H1 (cell line): ENCODE measurements at regions not wholly inside any gene's neighbourhood (a gene's known extent, or its start where the extent isn't known, plus 50 kb on each side); places are given as distances from the start of the nearest gene placed in this dataset.

Experiments used
- CTCF ChIA-PET: fragments of 300-600 bp; sonication (Branson Sonifier 250); formaldehyde crosslinking; loops from one replicate; lab custom pipeline; 2021; ENCODE audit not compliant: partially characterized antibody; lab: Charles Lee
- POLR2A ChIA-PET: fragments of 300-600 bp; sonication (Branson Sonifier 250); formaldehyde crosslinking; loops from one replicate; lab custom pipeline; 2021; ENCODE audit warnings: inconsistent platforms; ENCODE audit not compliant: partially characterized antibody; lab: Charles Lee
- DNase-seq, 2 experiments: peaks; one replicate each; pipeline versions ENCODE4 v3.0.0 to v3.0.0-alpha.2; 2010 to 2022; ENCODE audit warnings: low spot score in 2 of 2, low read depth in 1 of 2, mixed read lengths in 1 of 2
- FAIRE-seq: peaks from 2 replicates; lab custom pipeline; 2011; peaks lifted over from hg19 to GRCh38; lab: Jason Lieb, UNC
- H2AFZ ChIP-seq: 2 replicates; pipeline ENCODE4 v1.8.1; 2012; ENCODE audit warnings: low read length, inconsistent platforms
- H2AK5ac ChIP-seq: 2 replicates; pipeline ENCODE4 v1.6.1; 2013; ENCODE audit warnings: low read depth, low read length
- H2BK120ac ChIP-seq: replicated peaks from 2 replicates; pipeline ENCODE3; 2013; ENCODE audit warnings: low read depth, low read length, inconsistent platforms
- H2BK12ac ChIP-seq: 2 replicates; pipeline ENCODE4 v1.6.1; 2013; ENCODE audit warnings: low read depth, low read length
- H2BK15ac ChIP-seq: 2 replicates; pipeline ENCODE4 v1.6.1; 2013; ENCODE audit warnings: low read length
- H2BK20ac ChIP-seq: 2 replicates; pipeline ENCODE4 v1.6.1; 2013; ENCODE audit warnings: low read length
- H2BK5ac ChIP-seq: 2 replicates; pipeline ENCODE4 v1.6.1; 2013; ENCODE audit warnings: low read depth, low read length
- H3K14ac ChIP-seq: 2 replicates; pipeline ENCODE4 v1.6.1; 2013; ENCODE audit warnings: inconsistent platforms; ENCODE audit not compliant: insufficient read length
- H3K18ac ChIP-seq: 2 replicates; pipeline ENCODE4 v1.6.1; 2013; ENCODE audit warnings: low read length; ENCODE audit errors: extremely low read depth
- H3K23ac ChIP-seq: 2 replicates; pipeline ENCODE4 v1.6.1; 2013; ENCODE audit warnings: inconsistent platforms; ENCODE audit not compliant: insufficient read length
- H3K23me2 ChIP-seq: 2 replicates; pipeline ENCODE4 v1.6.1; 2013; ENCODE audit warnings: low read depth, low read length
- H3K27ac ChIP-seq: 2 replicates; pipeline ENCODE4 v1.6.1; 2011; ENCODE audit warnings: low read depth, low read length, inconsistent platforms
- H3K27me3 ChIP-seq, 4 experiments: replicated peaks in 1 of 4; 1 replicate in 1 of 4; 2 replicates in 3 of 4; pipeline versions ENCODE4 v1.6.1 to v1.8.1; 2011 to 2013; ENCODE audit warnings: low read length in 3 of 4, mild to moderate bottlenecking in 3 of 4, inconsistent platforms in 2 of 4, mixed read lengths in 2 of 4, moderate library complexity in 1 of 4; ENCODE audit not compliant: control insufficient read depth in 3 of 4, insufficient read depth in 3 of 4; ENCODE audit errors: extremely low read depth in 1 of 4
- H3K36me3 ChIP-seq, 4 experiments: 2 replicates each; pipeline versions ENCODE4 v1.6.1 to v1.8.1; 2011 to 2013; ENCODE audit warnings: mild to moderate bottlenecking in 4 of 4, low read length in 3 of 4, moderate library complexity in 2 of 4, control low read depth in 1 of 4, inconsistent platforms in 1 of 4; ENCODE audit not compliant: insufficient read depth in 4 of 4, control insufficient read depth in 2 of 4
- H3K4ac ChIP-seq: replicated peaks from 2 replicates; pipeline ENCODE3; 2013; ENCODE audit warnings: low read length, low read depth, mixed read lengths, inconsistent platforms; ENCODE audit not compliant: insufficient read length
- H3K4me1 ChIP-seq, 4 experiments: replicated peaks in 1 of 4; 1 replicate in 1 of 4; 2 replicates in 3 of 4; pipeline versions ENCODE4 v1.6.1 to v1.8.1; 2011 to 2013; ENCODE audit warnings: low read length in 3 of 4, inconsistent platforms in 2 of 4, mixed read lengths in 1 of 4; ENCODE audit not compliant: insufficient read depth in 4 of 4, control insufficient read depth in 3 of 4
- H3K4me2 ChIP-seq, 2 experiments: 2 replicates each; pipeline versions ENCODE4 v1.6.1 to v1.8.1; 2011 to 2013; ENCODE audit warnings: low read depth in 2 of 2, low read length in 2 of 2, control low read depth in 1 of 2, inconsistent platforms in 1 of 2, mild to moderate bottlenecking in 1 of 2; ENCODE audit not compliant: insufficient read depth in 1 of 2
- H3K4me3 ChIP-seq, 4 experiments: fragments of 200-600, 300-600 bp in 1 of 4; sonication (generic), shearing (Covaris generic), sonication (Bioruptor Twin) in 1 of 4; 2 replicates each; pipeline versions ENCODE4 v1.5.1 to v1.8.1; 2011 to 2016; ENCODE audit warnings: low read length in 4 of 4, low read depth in 3 of 4, control low read depth in 2 of 4, inconsistent platforms in 2 of 4, mild to moderate bottlenecking in 2 of 4, mixed read lengths in 1 of 4, moderate library complexity in 1 of 4; ENCODE audit not compliant: insufficient read depth in 2 of 4; ENCODE audit errors: extremely low read depth in 1 of 4
- H3K56ac ChIP-seq: replicated peaks from 2 replicates; pipeline ENCODE3; 2013; ENCODE audit warnings: low read depth, mild to moderate bottlenecking, mixed read lengths, low read length, inconsistent platforms; ENCODE audit not compliant: insufficient read length
- H3K79me1 ChIP-seq: 2 replicates; pipeline ENCODE4 v1.6.1; 2013; ENCODE audit warnings: low read depth, low read length, control low read depth
- H3K79me2 ChIP-seq, 2 experiments: 2 replicates each; pipeline versions ENCODE4 v1.6.1 to v1.8.1; 2012 to 2013; ENCODE audit warnings: low read length in 2 of 2, mild to moderate bottlenecking in 2 of 2, inconsistent platforms in 1 of 2; ENCODE audit not compliant: insufficient read depth in 2 of 2, control insufficient read depth in 1 of 2
- H3K9ac ChIP-seq, 4 experiments: replicated peaks in 1 of 4; 1 replicate in 1 of 4; 2 replicates in 3 of 4; pipeline versions ENCODE4 v1.6.1 to v1.8.1; 2011 to 2013; ENCODE audit warnings: low read depth in 3 of 4, low read length in 3 of 4, control low read depth in 2 of 4, mild to moderate bottlenecking in 2 of 4, moderate library complexity in 2 of 4, inconsistent platforms in 1 of 4; ENCODE audit errors: extremely low read depth in 1 of 4
- H3K9me3 ChIP-seq, 2 experiments: 2 replicates each; pipeline versions ENCODE4 v1.6.1 to v1.8.1; 2012 to 2013; ENCODE audit warnings: mild to moderate bottlenecking in 2 of 2, moderate library complexity in 2 of 2, control low read depth in 1 of 2, inconsistent platforms in 1 of 2, low read depth in 1 of 2, low read length in 1 of 2, mixed read lengths in 1 of 2; ENCODE audit not compliant: insufficient read depth in 2 of 2
- H4K20me1 ChIP-seq, 2 experiments: replicated peaks in 1 of 2; 2 replicates each; pipeline versions ENCODE3 to v1.8.1; 2011 to 2013; ENCODE audit warnings: inconsistent platforms in 2 of 2, low read length in 2 of 2, mild to moderate bottlenecking in 1 of 2; ENCODE audit not compliant: insufficient read depth in 2 of 2, control insufficient read depth in 1 of 2
- H4K5ac ChIP-seq: 2 replicates; pipeline ENCODE4 v1.6.1; 2013; ENCODE audit warnings: low read length, low read depth, mixed read lengths, inconsistent platforms; ENCODE audit not compliant: insufficient read length
- H4K8ac ChIP-seq: 2 replicates; pipeline ENCODE4 v1.8.0; 2013; ENCODE audit warnings: mild to moderate bottlenecking, moderate library complexity, low read length, inconsistent platforms; ENCODE audit not compliant: insufficient read depth; ENCODE audit errors: extremely low read depth
- H4K91ac ChIP-seq: replicated peaks from 2 replicates; pipeline ENCODE3; 2013; ENCODE audit warnings: low read length, mixed read lengths, inconsistent platforms; ENCODE audit not compliant: insufficient read length
- BCL11A ChIP-seq, 2 experiments: IDR thresholded peaks; one replicate each; pipeline ENCODE4 v1.6.1; 2011; ENCODE audit warnings: low read depth in 2 of 2, low read length in 2 of 2, mild to moderate bottlenecking in 2 of 2
- CHD1 ChIP-seq: IDR thresholded peaks from 2 replicates; pipeline ENCODE4 v1.6.1; 2012; ENCODE audit warnings: low read depth, low read length, improper control_type of control experiment
- CHD2 ChIP-seq: IDR thresholded peaks from 2 replicates; pipeline ENCODE4 v1.6.1; 2012; ENCODE audit warnings: low read length, improper control_type of control experiment
- EP300 ChIP-seq, 2 experiments: IDR thresholded peaks; 1 replicate in 1 of 2; 2 replicates in 1 of 2; pipeline ENCODE4 v1.6.1; 2011 to 2012; ENCODE audit warnings: low read depth in 2 of 2, low read length in 2 of 2, mild to moderate bottlenecking in 2 of 2, borderline replicate concordance in 1 of 2, inconsistent platforms in 1 of 2, moderate library complexity in 1 of 2
- HDAC2 ChIP-seq, 2 experiments: fragments of 300-600 bp in 1 of 2; sonication (generic) in 1 of 2; IDR thresholded peaks; 2 replicates each; pipeline ENCODE4 v1.6.1; 2011 to 2012; ENCODE audit warnings: low read depth in 2 of 2, low read length in 2 of 2, mild to moderate bottlenecking in 2 of 2, moderate library complexity in 2 of 2, borderline replicate concordance in 1 of 2, inconsistent platforms in 1 of 2
- KDM1A ChIP-seq: fragments of 200-600, 300-600 bp; sonication (generic); IDR thresholded peaks from 2 replicates; pipeline ENCODE4 v1.7.1; 2016; ENCODE audit warnings: mild to moderate bottlenecking, low read length, borderline replicate concordance
- MAFK ChIP-seq: IDR thresholded peaks from 2 replicates; pipeline ENCODE4 v1.6.1; 2012; ENCODE audit warnings: low read depth, mild to moderate bottlenecking, improper control_type of control experiment, low read length
- POLR2AphosphoS5 ChIP-seq: IDR thresholded peaks from 2 replicates; pipeline ENCODE4 v1.6.1; 2011; ENCODE audit warnings: low read depth, low read length
- POU5F1 ChIP-seq: IDR thresholded peaks from 2 replicates; pipeline ENCODE4 v1.6.1; 2011; ENCODE audit warnings: low read depth, mild to moderate bottlenecking, low read length, moderate library complexity
- SUZ12 ChIP-seq: fragments of 200-600 bp; sonication (generic); IDR thresholded peaks from 2 replicates; pipeline ENCODE4 v1.6.1; 2012; ENCODE audit warnings: mild to moderate bottlenecking, inconsistent platforms, low read length, moderate library complexity, mixed read lengths
- TAF7 ChIP-seq: optimal IDR thresholded peaks from 2 replicates; pipeline ENCODE3; 2011; ENCODE audit warnings: low read depth, mild to moderate bottlenecking, inconsistent platforms, low read length, moderate library complexity, borderline replicate concordance
- TCF12 ChIP-seq: IDR thresholded peaks from 2 replicates; pipeline ENCODE4 v1.6.1; 2011; ENCODE audit warnings: low read depth, mild to moderate bottlenecking, low read length
- WGBS, 2 experiments: shearing (Covaris generic) in 1 of 2; methylation state at CpG; one replicate each; pipeline versions ENCODE4 v1.1.6 to v1.1.7; 2013 to 2015; ENCODE audit warnings: low lambda C conversion rate in 2 of 2, mixed read lengths in 2 of 2, inconsistent platforms in 1 of 2, low coverage in 1 of 2, missing lambda C conversion rate in 1 of 2; ENCODE audit not compliant: insufficient replicate concordance in 2 of 2, insufficient coverage in 1 of 2, insufficient read length in 1 of 2; ENCODE audit errors: extremely low coverage in 1 of 2, missing lambda C conversion rate in 1 of 2; 5-methylcytosine and 5-hydroxymethylcytosine counted together
- TF ChIP-seq, protein P1 (sequence below): IDR thresholded peaks from 2 replicates; pipeline ENCODE4 v1.6.1; 2012; ENCODE audit warnings: inconsistent platforms

DNA sequence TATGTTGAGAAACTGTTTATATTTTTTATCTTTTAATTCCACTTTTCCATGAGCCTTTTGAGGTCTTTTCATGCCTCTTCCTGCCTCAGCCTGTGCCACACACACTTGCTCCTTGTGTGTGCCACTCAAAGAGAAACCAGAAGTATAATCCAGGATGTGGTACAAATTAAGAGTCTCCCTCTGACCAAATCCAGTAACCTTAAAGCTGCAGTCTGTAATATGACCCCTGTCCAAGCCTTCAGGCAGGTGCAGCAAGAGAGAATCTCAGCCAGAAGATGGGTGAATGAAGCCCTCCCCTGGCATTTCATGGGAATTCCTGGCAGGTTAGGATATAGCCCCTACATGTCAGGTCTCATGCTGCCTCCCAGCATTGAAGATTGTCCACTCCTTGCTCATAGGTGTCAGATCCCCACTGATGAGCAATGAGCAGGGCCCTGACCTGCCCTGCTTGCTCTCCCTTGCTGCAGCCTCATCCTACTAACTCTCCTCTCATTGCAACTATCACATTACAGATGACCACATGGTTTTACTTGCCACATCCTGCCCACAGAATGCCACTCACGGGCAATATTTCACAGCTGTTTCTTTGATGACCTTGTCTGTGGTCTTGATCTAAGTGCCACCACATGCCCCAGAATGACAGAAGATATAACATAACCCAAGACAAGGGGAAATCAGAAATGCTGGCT is 169.3 kb downstream of the SEC16B start:
- Histone ChIP-seq H4K91ac (no peak overlapping the region), H3K36me3 (no peaks in the 10 kb centered on the region), H4K8ac (no peak overlapping the region), H3K79me1 (no peaks in the 10 kb centered on the region), H3K79me2 (no peaks in the 10 kb centered on the region), H2BK5ac (no peak overlapping the region), H3K4me3 (no peak overlapping the region), H3K18ac (no peak overlapping the region), H3K23me2 (no peaks in the 10 kb centered on the region), H2BK15ac (no peak overlapping the region), H4K20me1 (no peaks in the 10 kb centered on the region), H3K27me3 (no peaks in the 10 kb centered on the region), H3K56ac (no peak overlapping the region), H3K4me2 (no peak overlapping the region), H3K27ac (no peak overlapping the region), H2AFZ (no peak overlapping the region), H3K14ac (no peak overlapping the region), H3K23ac (no peak overlapping the region), H3K4me1 (peaks cover 0 to 7% (median 2%) of the 10 kb centered on the region in 4 experiments; a peak in 2 of 7 replicates), H2AK5ac (no peak overlapping the region; the same call in 1 of the 2 replicates), H2BK120ac (no peak overlapping the region), H3K4ac (no peak overlapping the region), H2BK12ac (no peak overlapping the region), H4K5ac (no peak overlapping the region), H2BK20ac (0 out of 2 replicates have a peak overlapping the region, but pooled peaks have one; percentile 35), H3K9me3 (peaks cover 0 to 8% of the 10 kb centered on the region in 2 experiments; a peak in 1 of 4 replicates), H3K9ac (no peak overlapping the region)
- FAIRE-seq = peak; percentile 39
- POLR2A ChIA-PET = no interaction called here
- DNase-seq = no peak
- WGBS, 2 experiments = 74% methylated on average over 1 of the region's 1 CpG; no CpG with 5 or more reads in 1 of the 2 experiments
- CTCF ChIA-PET = interaction anchor here (0.7 to 2.3 kb wide), 3 partner anchors 9 to 113 kb away, joined by 4 to 7 read pairs (median 5); no protein-coding TSS in a partner anchor
- TF ChIP-seq KDM1A (no peak), MAFK (no peak), TCF12 (no peak), HDAC2 (IDR thresholded peaks at IDR 0.05; ENCODE audit: borderline replicate concordance in 1 of 2, low read depth in 2 of 2, low read length in 2 of 2) (no peak), SUZ12 (no peak), CHD2 (no peak), EP300 (IDR thresholded peaks at IDR 0.05; ENCODE audit: borderline replicate concordance in 1 of 2, low read depth in 2 of 2, low read length in 2 of 2) (no peak), POLR2AphosphoS5 (no peak), POU5F1 (no peak), CHD1 (no peak), TAF7 (no peak), BCL11A (IDR thresholded peaks at IDR 0.05; ENCODE audit: low read depth in 2 of 2, low read length in 2 of 2) (no peak)
- TF ChIP-seq, protein P1, sequence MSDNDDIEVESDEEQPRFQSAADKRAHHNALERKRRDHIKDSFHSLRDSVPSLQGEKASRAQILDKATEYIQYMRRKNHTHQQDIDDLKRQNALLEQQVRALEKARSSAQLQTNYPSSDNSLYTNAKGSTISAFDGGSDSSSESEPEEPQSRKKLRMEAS = no peak
